HG03066 (cell line): ENCODE measurements at regions not wholly inside any gene's neighbourhood (a gene's known extent, or its start where the extent isn't known, plus 50 kb on each side); places are given as distances from the start of the nearest gene placed in this dataset.

Source experiments
- ATAC-seq: cut with Tn5 transposase; IDR thresholded peaks from one replicate; pipeline ENCODE4 v1.9.1; 2021; ENCODE audit warnings: low read depth; ENCODE audit not compliant: unreplicated experiment

DNA sequence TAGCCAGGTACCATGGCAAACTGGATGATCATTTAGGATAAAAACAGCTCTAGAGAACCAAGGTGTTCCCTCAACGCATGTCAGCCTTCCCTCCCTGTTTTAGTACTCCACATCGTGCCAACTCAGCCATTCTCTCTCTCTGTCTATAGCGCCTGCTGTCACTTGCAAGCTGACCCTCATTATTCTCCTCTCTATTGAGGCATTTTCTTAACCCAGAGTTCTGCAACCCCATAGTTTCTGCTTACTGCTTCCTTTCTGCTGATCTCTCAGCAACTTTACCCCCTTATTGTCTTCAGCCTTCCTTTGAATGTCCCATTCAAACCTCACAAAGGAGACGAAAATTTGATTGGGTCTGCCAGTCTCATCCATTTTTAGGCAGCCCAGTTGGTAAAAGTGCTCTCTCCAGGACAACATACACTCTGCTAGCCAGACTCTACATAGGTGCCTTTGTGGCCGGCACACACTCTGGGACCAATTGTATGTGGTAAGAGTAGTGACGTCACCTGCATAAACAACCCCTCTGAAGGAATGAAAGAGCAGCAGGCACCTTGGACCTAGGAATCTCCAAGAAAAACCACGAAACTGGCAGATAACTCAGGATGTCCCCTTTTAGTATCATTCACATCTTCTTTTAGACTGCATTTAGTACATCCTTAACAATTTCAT, 367.2 kb upstream of the KCNH7 start:
- no peak for ATAC-seq

DNA sequence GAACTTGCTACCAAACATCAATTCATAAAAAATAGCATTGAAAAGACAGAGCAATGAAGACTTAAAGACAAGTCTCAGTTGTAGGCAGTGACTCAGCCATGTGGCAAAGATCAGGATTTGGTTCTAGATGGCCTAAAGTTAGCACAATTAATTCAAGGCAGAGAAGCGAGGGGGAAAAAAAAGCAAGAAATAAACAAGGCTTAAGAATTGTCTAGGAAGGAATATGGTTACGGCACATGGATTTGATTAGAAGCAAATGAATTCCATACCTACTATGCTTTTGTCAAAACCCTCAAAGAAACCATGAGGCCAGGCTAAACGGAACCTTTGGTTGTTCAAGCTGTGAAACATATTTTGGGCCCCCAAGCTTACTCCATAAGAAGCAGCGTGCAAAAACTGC, 362.2 kb upstream of the KCNH7 start:
- ATAC-seq = no peak

DNA sequence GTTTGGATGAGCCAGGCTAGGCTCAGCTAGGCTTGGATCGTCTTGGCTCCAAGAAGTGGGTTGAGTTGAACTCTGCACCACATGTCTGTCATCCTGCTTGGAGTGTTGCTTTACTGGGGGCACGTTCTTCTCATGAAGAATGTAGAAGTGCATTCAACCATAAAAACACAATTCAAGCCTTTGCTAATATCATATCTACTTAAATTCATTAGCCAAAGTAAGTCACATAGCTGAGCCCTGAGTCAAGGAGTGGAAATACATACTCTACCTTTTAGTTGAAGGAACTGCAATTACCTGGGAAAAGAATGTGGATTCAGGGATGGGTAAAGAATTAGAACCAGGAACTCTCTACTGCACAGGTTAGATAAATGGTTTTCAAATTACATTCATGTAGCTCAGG, 360.4 kb upstream of the KCNH7 start:
- ATAC-seq = no peak

DNA sequence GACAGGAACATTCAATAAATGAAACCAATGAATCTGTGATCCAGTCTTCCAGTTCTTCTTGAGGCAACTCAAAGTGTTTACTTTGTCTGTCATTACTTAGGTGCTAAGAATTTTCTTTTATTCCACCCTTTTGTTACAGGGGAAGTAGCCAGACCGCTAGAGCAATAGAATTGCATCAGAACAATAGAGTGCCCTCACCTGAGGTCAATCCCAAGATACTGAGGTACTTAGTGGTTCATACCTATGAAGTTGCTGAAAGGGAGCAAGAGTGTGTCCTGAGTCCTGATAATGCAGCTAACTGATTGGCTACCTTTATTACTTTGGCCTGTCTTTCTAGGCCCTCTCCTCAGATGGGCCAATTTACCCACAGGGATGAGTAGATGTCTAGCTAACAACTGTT, 359.4 kb upstream of the KCNH7 start:
- no peak for ATAC-seq

DNA sequence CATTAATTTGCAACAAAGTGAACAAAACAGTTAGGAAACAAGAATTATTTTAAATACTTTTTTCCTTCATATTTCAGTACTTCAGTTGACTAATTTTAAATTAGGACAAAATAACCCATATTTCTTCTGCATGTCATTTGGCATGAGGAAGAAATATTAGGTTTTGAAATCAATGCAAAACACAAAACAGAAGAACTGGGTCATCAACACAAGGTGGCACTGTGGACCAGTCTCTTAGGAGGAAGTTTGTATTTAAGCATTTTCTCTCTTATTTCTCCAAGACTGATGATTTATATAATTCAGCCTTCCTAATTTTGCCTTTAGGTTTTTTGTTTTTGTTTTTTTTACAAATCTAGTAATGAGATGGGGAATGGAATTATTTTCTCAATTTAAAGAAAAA, 352.8 kb upstream of the KCNH7 start:
- no peak for ATAC-seq

DNA sequence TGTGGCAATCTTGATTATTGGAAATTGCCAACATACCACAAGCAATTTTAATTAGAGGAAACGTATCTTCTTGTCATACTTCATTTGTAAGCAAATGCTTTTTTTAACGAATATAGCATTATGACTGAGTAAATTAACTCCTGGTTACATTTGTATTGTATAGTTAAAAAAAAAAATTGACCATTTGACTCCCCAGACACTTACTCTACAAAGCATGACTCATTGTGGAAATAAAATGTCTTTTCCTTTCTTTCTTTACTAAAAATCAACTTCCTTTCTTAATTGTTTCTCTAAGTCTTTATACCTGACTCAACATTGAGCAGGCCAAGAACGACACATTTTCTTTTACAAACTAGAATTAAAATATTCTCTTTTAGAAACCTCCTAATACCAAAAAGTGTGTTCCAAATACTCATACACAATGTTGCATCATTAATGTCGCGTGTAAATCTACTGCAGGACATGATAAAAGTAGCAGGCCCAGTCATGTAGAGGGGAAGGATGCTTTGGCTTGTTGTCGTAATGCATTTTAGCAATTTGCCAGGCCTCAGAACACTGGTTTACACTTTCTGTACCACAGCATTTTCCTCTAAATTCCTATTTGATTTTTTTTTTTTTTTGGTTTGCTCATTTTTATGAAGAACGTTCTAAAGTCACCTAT, 349.6 kb upstream of the KCNH7 start:
- ATAC-seq = no peak

DNA sequence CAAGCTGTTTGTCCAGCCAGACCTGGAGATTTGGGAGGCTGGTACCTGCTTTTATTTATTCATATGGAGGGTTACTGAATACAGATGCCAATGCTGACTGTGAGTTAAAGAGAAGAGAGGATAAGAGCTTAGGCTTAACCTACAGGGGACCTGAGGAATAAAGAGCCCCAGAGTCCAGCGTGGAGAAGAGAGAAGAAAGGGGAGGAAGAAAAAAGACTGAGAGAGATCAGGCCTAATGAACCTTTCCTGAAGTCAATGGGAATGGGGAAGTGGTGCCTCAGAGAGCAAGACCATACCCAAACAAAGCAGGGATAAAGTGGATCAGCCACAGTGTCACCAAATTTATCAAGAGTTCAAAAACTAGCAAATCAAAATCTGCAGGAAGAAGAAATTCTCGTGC, 348.6 kb upstream of the KCNH7 start:
- no peak for ATAC-seq

DNA sequence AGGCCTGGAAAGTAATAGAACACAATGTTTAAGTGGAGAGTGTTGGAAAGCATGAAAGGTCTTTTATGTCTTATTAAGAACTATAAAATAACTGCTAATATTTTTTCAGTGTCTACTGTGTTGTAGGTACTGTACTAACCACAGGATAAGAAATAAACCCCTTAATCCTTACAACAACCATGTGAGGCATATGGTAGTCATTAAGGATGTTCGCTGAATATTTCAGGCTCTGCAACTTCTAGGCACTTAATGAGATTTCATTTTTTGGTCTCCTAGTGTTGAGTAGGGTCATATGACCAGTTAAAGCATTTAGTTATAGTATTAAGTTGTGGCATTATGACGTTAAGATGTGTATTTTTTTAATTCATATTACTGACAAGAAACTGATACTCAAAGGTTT, 346.6 kb upstream of the KCNH7 start:
- ATAC-seq = no peak

DNA sequence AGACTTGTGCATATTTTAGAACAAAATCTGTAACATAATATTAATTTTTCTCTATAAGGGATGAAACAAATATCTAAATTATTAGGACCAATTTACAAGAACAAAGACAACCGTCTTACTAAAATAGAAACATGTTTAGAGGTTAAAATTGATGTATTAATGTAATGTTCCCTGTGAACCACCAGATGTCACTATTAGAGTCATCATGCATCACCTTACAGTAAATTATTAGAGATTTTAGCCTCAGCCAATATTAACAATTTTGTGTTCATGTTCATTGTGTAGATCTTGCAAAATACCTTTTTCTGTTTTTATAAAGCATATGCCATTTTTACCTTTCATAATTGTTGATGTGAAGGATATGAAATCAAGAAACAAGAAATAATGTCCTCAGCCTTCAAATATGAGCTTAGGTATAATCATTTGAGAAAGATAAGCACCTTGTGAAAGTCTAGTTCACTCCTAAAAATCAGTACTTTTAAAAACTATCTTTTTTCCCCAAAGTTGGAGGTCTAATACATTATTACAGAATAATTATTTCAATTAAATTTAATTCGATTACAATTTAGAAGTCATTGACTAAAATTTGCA, 344.3 kb upstream of the KCNH7 start:
- peak; percentile 59 for ATAC-seq

DNA sequence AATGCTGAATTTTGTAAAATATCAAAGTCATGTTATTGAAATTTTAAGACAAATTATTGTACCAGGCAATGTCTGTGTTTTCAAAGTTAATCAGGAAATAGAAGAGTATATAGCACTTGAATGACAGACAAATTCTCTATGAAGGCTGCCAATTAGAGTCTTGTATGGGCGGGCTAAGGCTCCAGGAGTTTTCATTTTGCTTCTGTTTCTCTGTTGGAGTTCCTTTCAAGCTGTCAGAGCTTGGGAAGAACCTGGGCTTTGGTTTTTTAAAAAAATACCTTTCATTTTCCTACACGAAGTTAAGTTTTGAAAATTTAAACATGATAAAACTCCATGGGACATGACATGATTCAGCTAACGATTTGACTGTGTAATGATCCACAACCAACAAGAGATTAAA, 339.0 kb upstream of the KCNH7 start:
- no peak for ATAC-seq

DNA sequence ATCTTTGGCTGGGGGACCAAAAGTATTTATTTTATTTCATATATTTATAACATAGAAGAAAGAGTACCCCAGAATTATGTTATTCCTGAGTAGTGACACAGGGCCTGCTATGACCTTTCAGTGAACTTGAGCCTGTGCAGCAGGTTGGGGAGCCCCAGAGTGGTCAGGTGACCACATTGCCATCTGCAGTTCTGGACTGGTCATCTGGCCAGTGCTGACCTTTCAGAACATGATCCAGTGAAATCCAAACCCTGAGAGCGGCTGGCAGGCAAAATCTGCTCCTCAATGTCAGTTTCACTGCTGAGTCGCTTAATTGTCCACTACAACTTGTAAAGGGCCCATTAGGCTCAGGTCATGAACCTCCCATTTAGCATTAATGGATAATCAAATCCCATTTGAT, 336.7 kb upstream of the KCNH7 start:
- ATAC-seq = no peak

DNA sequence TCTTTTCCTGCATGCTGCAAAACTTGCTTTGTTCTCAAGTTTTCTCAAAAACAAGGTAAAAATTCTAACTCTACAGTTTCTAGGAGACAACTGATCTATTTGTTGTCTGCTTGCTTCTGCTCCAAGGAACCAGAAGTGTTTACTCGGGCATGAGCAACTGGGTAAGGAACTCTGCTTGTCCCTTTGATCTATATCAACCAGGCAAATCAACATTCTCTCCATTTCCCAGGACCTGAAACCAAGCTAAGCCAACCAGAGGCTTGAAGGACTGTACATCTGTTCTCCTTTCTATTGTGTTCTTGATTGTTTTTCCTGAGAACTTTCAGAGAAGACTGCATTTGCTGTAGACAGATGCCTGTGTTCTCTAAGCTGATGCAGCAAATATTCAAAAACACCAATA, 335.0 kb upstream of the KCNH7 start:
- no peak for ATAC-seq

DNA sequence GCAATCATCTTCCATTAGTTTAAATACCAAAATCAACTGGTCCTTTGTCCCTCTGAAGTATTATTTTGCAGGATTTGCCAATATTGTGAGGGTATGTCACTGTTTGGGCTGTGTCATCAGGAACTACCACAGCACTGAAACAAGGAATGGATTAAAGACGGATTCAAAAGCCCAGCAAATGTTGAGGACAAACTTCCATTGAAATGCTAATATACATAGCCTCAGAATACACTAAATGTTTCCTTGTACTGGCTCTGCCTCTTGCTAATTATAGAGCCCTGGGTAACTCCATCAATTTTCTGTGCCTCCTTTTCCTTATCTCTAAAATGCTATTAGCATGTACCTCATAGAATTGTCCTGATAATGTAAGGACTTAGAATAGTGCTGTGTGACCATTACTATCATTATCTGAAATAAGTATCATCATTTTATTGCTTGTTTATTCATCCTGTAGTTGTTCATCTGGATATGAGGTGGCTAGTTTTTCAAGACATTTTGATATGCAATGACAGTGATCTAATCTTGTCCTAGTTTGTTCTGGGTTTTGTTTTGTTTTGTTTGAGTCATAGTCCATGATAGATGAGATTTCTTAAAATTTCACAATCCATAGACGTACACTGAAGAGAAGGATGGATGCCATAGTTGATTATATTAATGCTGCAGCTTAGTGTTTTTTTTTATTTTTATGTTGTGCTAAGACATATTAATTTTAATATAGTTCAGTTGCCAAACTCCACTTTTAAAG, 333.4 kb upstream of the KCNH7 start:
- ATAC-seq = no peak

DNA sequence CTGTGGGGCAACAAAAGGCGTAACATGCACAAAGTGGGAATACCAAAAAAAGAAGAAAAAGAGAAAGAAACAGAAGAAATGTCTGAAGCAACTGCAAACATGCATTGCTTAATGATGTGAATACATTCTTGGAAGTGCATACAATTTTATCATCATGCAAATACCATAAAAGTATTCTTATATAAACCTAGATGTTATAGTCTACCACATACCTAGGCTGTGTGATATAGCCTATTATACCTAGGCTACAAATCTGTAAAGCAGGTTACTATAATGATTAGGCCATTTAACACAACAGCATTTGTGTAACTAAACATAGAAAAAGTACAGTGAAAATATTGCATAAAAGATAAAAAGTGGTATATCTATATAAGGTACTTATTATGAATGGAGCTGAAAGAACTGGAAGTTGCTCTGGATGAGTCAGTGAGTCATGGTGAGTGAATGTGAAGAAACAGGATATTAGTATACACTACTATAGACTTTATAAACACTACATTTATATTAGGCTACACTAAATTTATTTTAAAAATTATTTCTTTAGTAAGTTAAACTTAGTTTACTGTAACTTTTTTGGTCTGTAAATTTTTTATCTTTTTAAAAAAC, 319.4 kb upstream of the KCNH7 start:
- ATAC-seq = no peak

DNA sequence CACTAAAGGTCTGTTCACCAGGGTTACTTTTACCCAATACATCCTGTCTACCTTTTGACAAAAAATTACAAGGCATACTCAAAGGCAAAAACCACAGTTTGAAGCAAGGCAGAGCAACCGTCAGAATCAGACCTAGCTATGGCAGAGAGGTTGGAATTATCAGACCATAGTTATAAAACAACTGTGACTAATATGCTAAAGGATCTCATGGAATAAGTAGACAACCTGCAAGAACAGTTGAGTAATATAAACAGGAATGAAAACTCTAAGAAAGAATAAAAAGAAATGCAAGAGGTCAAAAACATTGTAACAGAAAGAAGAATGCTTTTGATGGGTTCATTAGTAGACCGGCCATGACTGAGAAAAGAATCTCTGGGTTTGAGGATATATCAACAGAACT, 318.8 kb upstream of the KCNH7 start:
- no peak for ATAC-seq

DNA sequence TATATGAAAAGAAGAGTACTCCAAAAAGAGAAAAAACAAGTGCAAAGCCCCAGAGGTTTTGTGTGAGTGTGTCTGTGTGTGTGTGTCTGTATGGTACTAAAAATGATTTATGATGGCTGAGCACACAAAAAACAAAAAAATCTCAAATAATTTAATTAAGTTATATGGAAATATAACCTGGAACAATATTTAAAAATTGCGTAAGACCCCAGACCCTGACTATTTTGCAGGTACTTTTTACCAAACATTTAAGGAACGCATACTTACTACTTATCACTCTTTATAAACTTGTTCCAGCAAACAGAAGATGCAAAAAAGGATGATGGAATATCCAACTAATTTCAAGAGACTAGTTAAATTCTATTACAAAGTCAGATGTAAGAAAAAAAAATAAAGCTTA, 317.4 kb upstream of the KCNH7 start:
- ATAC-seq = no peak

DNA sequence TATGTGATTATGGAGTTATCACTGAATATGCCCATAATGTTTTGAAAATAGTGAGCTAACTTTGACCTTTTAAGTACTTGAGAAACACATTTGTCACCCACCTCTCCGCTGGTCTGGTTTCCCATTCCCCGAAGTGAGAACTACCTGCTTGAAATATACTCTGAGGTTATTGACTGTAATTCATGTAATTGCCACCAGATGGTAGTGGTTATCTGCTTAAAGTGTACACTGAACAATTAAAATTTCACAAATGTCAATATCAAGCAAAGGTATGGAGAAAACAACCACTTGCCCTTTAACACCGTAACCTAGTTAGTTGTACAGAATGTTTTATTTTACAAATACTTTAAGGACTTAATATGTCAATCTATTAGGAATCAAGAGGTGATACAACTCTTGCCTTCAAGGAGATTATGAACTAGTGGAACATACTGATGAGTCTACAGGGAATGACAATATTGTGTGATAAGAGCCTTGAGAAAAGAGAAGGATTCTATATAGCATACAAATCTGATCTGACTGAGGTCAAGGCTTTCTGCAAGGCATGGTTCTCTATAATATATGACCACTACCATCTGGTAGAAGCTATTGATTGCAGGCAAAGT, 316.8 kb upstream of the KCNH7 start:
- peak; percentile 77 for ATAC-seq

DNA sequence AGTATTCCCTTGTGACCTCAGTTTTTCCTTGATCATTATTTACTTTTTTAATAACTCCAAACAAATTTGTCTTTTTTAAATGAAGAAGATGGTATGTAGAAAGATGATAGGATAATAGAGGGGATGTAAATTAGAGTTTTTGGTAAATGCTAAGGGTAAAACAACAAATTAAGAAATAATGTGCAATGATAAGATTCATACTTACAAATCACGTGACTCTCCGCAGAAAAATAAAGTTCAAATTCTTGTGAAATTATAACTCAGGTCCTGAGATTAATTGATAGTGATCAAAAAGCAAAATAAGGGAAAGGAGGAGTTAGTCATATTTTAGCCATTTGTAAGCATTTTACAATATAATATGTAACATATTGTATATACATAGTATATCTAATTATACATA, 304.1 kb upstream of the KCNH7 start:
- no peak for ATAC-seq

DNA sequence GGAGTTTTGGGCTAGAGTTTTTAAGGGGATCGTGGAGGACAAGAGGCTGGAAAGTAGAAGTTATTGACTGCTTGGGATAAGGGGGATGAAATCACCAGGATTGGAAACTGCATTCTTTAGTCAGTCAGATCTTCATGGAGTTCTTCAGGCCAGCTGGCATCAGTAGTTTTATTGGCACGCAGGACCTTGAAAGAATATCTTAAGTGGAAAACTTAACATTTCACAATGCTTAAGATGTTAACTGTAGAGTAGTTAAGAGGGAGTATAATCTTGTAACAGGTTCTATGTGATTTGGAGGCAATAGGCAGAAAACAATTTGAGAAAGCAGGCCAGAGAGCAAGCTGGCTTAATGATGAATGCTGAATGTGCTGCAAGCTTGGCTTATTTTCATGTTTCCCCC, 300.4 kb upstream of the KCNH7 start:
- ATAC-seq = no peak

DNA sequence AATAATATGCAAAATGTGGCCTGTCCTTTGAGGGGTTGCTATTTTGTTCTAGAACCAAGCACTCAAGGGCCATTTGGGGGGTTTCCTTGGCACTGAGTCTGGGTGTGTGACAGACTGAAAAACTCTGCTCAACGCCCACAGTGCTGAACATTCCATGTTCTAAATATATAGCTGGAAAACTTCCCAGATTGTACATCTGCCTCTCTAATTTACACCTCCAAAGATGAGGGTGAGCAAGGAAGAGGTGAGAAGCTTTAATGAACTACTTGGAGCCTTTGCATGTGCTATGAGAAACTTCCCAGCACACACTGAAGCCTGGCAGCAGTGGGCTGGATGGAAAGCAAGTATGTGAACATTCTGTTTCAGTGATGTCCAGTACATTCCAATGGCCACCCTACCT, 296.7 kb upstream of the KCNH7 start:
- ATAC-seq = no peak

DNA sequence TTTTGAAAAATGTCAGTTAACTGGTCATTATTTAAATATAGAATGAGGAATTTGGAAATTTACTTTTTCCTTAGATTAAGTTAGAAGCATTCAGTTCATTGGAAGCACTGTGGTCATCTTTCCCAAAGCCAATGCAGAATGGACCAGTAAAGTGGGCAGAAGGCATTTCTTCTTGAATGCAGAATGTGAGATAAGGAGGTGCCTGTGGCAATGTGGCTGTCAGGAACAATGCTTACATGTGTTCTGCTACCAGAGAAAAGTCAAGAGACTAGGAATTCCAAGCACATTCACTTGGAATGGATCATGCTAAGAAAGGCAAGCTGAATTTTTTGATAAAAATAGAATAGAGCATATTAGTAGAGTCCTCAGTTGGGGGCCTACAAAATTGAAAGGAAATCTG, 295.0 kb upstream of the KCNH7 start:
- ATAC-seq = no peak
